Sigmoid colon (tissue), 3 donors: ENCODE measurements at regions not wholly inside any gene's neighbourhood (a gene's known extent, or its start where the extent isn't known, plus 50 kb on each side); places are given as distances from the start of the nearest gene placed in this dataset.

Source experiments
- CTCF ChIP-seq, 4 experiments: fragments of 450-650 bp in 3 of 4; fragments of 200-600 bp in 1 of 4; IDR thresholded peaks; one replicate each; pipeline ENCODE4 v1.5.1; 2016 to 2019; ENCODE audit warnings: antibody characterized with exemption in 4 of 4, mild to moderate bottlenecking in 3 of 4, moderate library complexity in 2 of 4
- POLR2A ChIP-seq, 2 donors: fragments of 450-650 bp; IDR thresholded peaks; one replicate each; pipeline ENCODE4 v1.6.1; 2016; ENCODE audit warnings: antibody characterized with exemption in 2 of 2, mild to moderate bottlenecking in 2 of 2, moderate library complexity in 2 of 2

- TF ChIP-seq POLR2A (IDR thresholded peaks at IDR 0.05) (no peak), CTCF (IDR thresholded peaks at IDR 0.05) (no peak)
These were observed 238.0 kb upstream of the PITX2 start for GRCh38 chr4:110860901-110861300.
